ENCODE measurements at regions not wholly inside any gene's neighbourhood (a gene's known extent, or its start where the extent isn't known, plus 50 kb on each side); places are given as distances from the start of the nearest gene placed in this dataset.
A peak's percentile ranks its signal among the peaks of the same experiment; 100 is the strongest.

DNA sequence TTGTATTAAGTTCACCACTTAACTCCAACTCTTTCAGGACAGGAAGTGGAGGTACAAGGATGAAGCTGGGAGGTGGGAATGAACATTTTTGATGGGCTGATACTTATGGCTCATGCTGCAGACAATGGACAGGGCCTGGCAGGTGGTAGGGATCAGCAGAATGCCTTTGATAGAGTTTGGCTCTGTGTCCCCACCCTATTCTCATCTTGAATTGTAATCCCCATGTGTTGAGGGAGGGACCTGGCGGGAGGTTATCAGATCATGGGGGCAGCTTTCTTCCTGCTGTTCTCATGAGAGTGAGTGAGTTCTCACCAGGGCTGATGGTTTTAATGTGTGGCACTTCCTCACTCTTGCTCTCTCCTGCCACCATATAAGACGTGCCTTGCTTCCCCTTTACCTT lies 87.3 kb upstream of the PRLR start:
- Mint-ChIP-seq H3K36me3 (ENCODE audit: low read depth) (no peaks in the 10 kb centered on the region), H3K4me1 (peaks cover 28% of the 10 kb centered on the region), H3K27me3 (peaks cover 5% of the 10 kb centered on the region), H3K27ac (no peak overlapping the region), H3K4me3 (no peak overlapping the region), H3K9me3 (no peaks in the 10 kb centered on the region)
- DNase-seq (no peak), ATAC-seq (no peak)

DNA sequence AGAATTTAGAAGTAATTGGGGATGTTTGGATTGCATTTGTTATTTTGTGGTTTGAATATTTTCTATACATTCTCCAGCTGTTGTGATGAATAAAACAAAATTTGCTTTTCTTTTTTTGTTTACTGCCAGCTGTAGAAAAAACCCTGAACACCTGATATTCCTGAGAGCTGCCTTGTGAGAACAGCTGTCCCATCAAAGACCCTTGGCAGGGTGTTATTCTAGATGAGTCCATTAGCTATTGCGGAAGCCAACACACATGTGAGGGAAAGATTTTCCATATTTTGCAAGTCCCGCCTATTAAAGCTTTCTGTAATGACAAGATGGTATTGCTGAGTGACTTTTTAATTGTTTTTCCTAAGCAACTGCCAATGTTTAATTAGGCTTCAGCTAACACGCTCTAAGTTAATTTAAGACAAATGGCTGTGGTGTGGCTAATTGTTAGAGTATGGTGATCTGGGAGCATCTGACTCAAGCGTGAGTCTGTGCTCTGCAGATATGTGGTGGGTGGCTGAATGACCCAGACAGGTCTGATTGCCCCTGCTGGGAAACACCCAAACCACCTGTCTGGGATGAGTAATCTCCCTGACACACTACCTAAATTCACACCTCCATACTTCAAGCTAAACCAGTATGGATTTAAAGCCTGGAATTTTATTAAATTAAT lies 86.5 kb upstream of the PRLR start:
- Mint-ChIP-seq H3K9me3 (no peaks in the 10 kb centered on the region), H3K36me3 (ENCODE audit: low read depth) (no peaks in the 10 kb centered on the region), H3K4me3 (no peak overlapping the region), H3K27me3 (peaks cover 8% of the 10 kb centered on the region), H3K4me1 (peaks cover 28% of the 10 kb centered on the region), H3K27ac (peak overlapping the region; percentile 21)
- ATAC-seq (peak; percentile 64), DNase-seq (peak; percentile 12)

DNA sequence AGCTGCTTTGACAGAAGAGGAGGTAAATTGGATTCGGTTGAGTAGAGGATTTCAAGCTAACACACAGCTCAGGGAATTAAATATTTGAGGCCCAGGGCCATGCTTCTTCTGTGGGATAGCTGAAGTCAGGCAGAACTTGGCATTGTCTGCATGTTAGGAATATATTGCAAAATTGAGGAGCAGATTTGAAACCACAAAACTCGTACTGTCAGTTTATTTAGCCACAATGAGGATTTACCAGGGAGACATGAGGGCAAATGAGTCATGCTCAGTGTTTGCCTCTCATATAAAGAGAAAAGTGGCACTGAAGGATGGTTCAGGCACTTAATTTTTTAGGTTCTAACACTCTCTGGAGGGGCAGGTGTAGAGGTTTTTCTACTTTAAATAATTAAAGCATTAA lies 83.0 kb upstream of the PRLR start:
- Mint-ChIP-seq H3K27ac (no peak overlapping the region), H3K27me3 (peaks cover 19% of the 10 kb centered on the region), H3K36me3 (ENCODE audit: low read depth) (no peaks in the 10 kb centered on the region), H3K9me3 (no peaks in the 10 kb centered on the region), H3K4me3 (no peak overlapping the region), H3K4me1 (peaks cover 13% of the 10 kb centered on the region)
- DNase-seq = no peak
- ATAC-seq = no peak

DNA sequence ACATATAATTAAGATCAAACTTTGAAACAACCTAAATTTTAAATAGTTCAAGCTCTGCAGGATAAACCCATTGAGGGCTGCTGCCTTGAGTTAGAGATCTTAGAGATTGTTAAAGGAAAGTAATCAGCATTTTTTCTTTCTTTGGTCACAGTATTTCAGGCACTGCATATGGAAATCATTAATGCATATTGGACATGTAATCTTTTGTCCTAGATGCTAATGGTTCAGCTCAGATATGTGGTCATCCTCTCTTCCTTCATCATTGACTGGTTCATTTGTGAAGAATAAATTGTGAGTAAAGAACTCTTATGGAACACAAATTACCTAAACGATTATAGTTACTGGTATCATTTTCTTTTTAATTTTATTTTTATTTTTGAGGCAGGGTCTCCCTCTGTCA lies 82.0 kb upstream of the PRLR start:
- H3K4me3 Mint-ChIP-seq = no peak overlapping the region
- DNase-seq = no peak
- H3K9me3 Mint-ChIP-seq = no peaks in the 10 kb centered on the region
- H3K36me3 Mint-ChIP-seq (ENCODE audit: low read depth) = no peaks in the 10 kb centered on the region
- H3K4me1 Mint-ChIP-seq = peaks cover 9% of the 10 kb centered on the region
- H3K27ac Mint-ChIP-seq = no peak overlapping the region
- peaks cover 25% of the 10 kb centered on the region for H3K27me3 Mint-ChIP-seq
- no peak for ATAC-seq

DNA sequence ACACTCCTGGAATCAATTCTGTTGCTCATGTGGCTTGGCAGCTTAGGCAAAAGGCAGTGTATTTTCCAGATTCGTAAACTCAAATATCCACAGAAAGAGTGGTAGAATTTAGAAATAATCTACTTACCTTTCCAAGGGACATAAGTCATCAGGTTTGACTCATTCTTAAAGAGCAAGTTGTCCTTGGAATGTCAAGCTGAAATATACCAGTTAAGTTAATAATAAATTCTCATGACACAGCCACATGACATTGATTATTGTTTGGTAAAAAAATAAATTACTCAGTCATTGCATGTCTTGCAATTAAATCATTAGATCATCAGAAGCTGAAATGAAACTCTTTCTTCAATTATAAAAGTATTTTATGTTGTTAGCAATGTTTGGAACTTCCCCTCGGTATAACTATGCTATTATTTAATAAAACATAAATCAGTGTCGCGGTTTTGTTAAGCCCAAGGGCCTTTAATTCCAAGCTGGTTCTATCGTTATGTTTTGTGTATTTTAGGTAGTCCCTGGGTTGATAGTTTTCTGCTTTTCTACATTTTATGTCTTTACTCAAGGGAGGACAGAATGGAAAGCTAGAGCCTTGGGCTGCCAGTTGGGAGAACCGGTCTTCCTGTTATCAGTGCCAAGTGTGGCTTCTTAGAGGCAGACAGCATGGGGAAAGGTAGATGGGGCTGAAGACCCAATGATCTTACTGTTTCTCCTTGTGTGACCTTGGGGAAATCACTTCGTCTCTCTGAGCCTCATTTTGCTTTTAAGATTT lies 79.3 kb upstream of the PRLR start:
- H3K4me3 Mint-ChIP-seq = no peak overlapping the region
- no peak overlapping the region for H3K27ac Mint-ChIP-seq
- H3K9me3 Mint-ChIP-seq = no peaks in the 10 kb centered on the region
- peaks cover 29% of the 10 kb centered on the region for H3K27me3 Mint-ChIP-seq
- no peak for ATAC-seq
- no peaks in the 10 kb centered on the region for H3K4me1 Mint-ChIP-seq
- H3K36me3 Mint-ChIP-seq (ENCODE audit: low read depth) = no peaks in the 10 kb centered on the region
- no peak for DNase-seq

DNA sequence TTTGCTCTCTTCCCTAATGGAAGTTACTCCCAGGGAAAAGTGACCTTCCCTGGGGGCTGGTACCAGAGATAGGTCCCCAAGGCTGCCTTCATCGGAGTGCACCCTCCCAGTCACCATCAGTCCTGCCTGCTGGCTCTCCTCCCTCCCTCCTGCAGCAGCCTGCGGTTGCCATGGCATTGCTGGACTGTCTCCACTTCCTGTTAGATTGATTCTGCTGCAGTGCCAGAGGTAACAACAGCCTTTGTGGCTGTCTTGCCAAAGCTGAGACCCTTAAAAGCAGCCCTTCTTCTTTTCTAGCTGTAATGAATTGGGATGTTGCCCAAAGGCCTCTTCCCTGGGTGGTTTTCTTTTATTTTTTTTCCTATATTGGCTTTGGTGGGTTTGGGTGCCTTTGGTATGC lies 78.1 kb upstream of the PRLR start:
- ATAC-seq (no peak), DNase-seq (no peak)
- H3K36me3 Mint-ChIP-seq (ENCODE audit: low read depth) = no peaks in the 10 kb centered on the region
- H3K4me1 Mint-ChIP-seq = no peaks in the 10 kb centered on the region
- no peak overlapping the region for H3K27ac Mint-ChIP-seq
- H3K4me3 Mint-ChIP-seq = no peak overlapping the region
- peaks cover 26% of the 10 kb centered on the region for H3K27me3 Mint-ChIP-seq
- no peaks in the 10 kb centered on the region for H3K9me3 Mint-ChIP-seq

DNA sequence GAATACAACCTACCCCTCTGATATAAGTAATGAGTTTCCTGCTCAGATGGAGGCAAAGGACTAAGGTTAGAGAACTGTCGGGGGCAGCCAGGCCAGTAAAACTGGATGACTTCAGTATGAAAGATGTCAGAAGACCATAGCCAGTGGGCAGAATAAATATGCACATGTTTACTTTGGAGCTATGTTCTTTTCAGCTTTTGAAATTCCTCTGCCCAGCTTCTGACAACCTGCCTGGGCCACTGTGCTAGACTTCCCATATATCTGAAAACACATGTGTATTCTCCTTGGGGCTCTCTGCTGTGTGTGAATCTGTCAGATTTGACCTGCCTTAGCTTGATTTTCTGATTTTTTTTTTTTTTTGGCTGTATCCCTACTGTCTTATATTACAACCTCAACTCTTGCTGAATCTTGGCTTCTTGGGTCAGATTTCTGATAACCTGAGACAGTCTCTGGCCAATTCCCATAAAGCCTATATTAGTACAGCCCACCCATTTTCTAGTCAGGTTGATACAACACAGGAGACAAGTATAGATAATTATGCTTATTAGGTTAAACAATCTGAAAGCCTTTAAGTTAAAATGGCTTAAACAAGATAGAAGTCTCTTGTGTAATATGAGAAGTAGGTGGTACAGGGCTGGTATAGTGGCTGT lies 76.6 kb upstream of the PRLR start:
- DNase-seq (no peak), ATAC-seq (no peak)
- no peaks in the 10 kb centered on the region for H3K36me3 Mint-ChIP-seq (ENCODE audit: low read depth)
- no peak overlapping the region for H3K27ac Mint-ChIP-seq
- no peaks in the 10 kb centered on the region for H3K9me3 Mint-ChIP-seq
- H3K27me3 Mint-ChIP-seq = peaks cover 24% of the 10 kb centered on the region
- H3K4me1 Mint-ChIP-seq = no peaks in the 10 kb centered on the region
- H3K4me3 Mint-ChIP-seq = no peak overlapping the region

DNA sequence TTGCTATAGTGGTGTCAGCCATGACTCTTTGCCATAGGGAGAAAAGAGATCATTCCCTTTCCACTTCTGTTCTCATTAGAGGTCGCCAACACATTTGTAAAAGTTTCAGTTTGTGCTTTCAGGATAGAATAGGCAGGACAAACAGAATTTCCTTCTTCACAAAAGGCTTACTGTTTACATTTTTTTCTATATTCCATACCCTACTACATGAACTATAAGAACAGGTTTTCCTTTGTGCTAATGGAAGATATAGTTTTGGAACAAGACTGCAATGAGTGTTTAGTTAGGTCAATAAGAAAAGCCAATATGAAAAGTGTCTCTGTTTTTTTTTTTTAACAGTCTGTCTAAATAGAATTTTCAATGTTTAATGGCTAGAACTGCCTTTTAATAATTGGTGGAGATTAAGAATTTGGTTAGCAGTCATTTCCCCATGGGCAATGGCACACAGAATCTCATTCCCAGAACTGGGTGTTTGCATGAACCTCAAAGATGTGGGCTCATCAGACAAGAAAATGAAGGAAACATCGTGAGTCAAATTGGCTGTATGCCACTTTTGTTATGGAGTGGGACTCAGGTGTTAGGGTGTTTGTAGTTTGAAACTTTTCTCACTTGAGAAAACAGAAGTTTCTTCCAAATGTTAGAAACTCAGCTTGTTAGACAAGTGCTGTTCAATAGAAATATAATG lies 75.2 kb upstream of the PRLR start:
- DNase-seq (no peak), ATAC-seq (no peak)
- Mint-ChIP-seq H3K9me3 (no peaks in the 10 kb centered on the region), H3K4me3 (no peak overlapping the region), H3K4me1 (no peaks in the 10 kb centered on the region), H3K27me3 (peaks cover 21% of the 10 kb centered on the region), H3K36me3 (ENCODE audit: low read depth) (no peaks in the 10 kb centered on the region), H3K27ac (no peak overlapping the region)

DNA sequence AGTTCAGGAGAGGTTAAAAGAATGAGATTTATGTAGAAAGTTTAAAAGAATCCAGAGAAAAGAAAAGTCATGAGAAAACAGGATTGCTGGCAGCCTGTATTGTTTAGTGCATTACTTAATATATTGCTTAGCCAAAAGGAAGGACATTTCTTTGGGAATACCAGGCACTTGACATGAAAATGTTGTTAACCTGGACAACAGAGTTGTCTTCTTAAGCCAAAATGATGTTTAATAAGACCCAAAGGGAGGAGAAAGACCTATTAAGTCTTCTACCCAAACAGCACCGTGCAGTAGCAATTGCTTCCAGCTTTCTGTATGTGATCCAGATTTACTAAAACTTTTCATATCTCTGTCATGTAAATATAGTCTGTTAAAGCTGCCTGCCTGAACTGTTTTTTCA lies 74.0 kb upstream of the PRLR start:
- no peak for ATAC-seq
- no peaks in the 10 kb centered on the region for H3K9me3 Mint-ChIP-seq
- no peak overlapping the region for H3K27ac Mint-ChIP-seq
- no peak overlapping the region for H3K4me3 Mint-ChIP-seq
- H3K4me1 Mint-ChIP-seq = no peaks in the 10 kb centered on the region
- no peak for DNase-seq
- peaks cover 24% of the 10 kb centered on the region for H3K27me3 Mint-ChIP-seq
- no peaks in the 10 kb centered on the region for H3K36me3 Mint-ChIP-seq (ENCODE audit: low read depth)

DNA sequence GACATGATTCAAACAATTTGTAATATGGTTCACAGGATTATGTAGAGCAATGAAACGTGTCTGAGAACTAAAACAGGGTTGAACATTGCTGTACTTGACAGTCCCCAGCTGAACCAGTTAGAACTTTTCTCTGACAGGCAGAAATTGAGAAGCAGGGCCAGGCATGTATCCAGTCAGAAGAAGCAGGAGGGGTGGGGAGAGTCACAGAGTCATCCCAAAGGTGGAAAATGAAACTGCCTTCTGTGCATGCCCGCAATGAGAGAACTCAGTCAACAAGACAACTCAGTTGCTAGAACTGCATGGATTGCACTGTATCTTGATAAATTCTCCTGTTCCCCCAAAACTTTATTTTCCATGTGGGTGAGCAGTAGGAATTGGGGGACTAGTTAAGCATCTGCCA lies 72.9 kb upstream of the PRLR start:
- ATAC-seq = no peak
- H3K4me3 Mint-ChIP-seq = no peak overlapping the region
- no peak overlapping the region for H3K27ac Mint-ChIP-seq
- H3K36me3 Mint-ChIP-seq (ENCODE audit: low read depth) = no peaks in the 10 kb centered on the region
- DNase-seq = no peak
- H3K9me3 Mint-ChIP-seq = no peaks in the 10 kb centered on the region
- peaks cover 22% of the 10 kb centered on the region for H3K27me3 Mint-ChIP-seq
- no peaks in the 10 kb centered on the region for H3K4me1 Mint-ChIP-seq

DNA sequence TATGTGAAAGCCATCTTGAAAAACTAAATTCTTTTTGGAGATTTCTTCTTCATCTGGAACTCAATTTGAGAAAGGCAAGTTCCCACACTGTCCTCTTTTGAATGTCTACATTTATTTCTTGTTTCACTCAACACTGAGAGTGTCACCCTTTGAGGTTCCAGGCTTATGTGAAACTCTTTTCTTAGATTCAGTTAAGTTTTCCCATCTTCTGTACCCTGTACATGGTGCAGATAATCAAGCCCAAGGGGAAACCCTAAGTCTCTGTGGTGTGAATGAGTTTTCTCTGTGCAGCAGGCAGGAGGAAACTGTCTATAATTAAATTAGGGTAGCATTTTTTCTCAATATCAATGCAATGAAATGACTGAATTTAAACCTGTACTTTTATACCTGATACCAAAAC lies 72.3 kb upstream of the PRLR start:
- no peak overlapping the region for H3K4me3 Mint-ChIP-seq
- H3K4me1 Mint-ChIP-seq = no peaks in the 10 kb centered on the region
- no peaks in the 10 kb centered on the region for H3K9me3 Mint-ChIP-seq
- no peak overlapping the region for H3K27ac Mint-ChIP-seq
- peaks cover 21% of the 10 kb centered on the region for H3K27me3 Mint-ChIP-seq
- no peak for DNase-seq
- no peaks in the 10 kb centered on the region for H3K36me3 Mint-ChIP-seq (ENCODE audit: low read depth)
- no peak for ATAC-seq

DNA sequence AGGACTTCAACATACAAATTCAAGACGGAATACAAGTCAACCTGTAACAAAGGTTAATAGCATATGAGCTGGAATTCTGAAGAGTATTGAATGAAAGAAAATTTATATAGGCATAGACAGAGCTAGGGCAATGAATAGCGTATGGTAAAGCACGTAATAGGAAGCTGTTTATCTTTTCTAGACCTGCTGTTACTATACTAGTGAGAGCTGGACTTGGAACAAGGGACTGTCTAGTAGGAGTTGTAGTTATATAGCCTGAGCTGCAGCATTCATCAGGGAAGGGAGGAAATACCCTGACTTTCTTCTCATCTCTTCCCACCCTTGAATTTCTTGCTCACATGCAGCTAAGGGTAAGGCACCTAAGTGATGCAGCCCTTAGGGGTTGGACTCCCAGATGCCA lies 67.5 kb upstream of the PRLR start:
- Mint-ChIP-seq H3K4me1 (no peaks in the 10 kb centered on the region), H3K4me3 (no peak overlapping the region), H3K27me3 (peaks cover 18% of the 10 kb centered on the region), H3K27ac (no peak overlapping the region), H3K9me3 (peaks cover 8% of the 10 kb centered on the region), H3K36me3 (ENCODE audit: low read depth) (no peaks in the 10 kb centered on the region)
- ATAC-seq (no peak), DNase-seq (no peak)

DNA sequence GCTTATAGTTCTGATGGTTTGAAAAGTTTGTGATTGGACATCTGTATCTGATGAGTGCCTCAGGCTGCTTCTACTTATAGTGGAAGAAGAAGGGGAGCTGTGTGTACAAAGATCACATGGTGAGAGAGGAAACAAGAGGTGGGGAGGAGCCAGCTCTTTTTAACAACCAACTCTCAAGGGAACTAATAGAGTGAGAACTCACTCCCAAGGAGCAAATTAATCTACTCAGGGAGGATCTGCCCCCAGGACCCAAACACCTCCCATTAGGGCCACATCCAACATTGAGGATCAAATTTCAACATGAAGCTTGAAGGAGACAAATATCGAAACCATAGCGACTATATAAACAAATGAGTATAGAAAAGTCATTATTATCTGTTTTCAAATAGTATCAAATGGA lies 64.7 kb upstream of the PRLR start:
- no peaks in the 10 kb centered on the region for H3K4me1 Mint-ChIP-seq
- H3K27me3 Mint-ChIP-seq = peaks cover 12% of the 10 kb centered on the region
- peaks cover 15% of the 10 kb centered on the region for H3K9me3 Mint-ChIP-seq
- H3K27ac Mint-ChIP-seq = no peak overlapping the region
- H3K4me3 Mint-ChIP-seq = no peak overlapping the region
- H3K36me3 Mint-ChIP-seq (ENCODE audit: low read depth) = no peaks in the 10 kb centered on the region
- ATAC-seq (no peak), DNase-seq (no peak)

DNA sequence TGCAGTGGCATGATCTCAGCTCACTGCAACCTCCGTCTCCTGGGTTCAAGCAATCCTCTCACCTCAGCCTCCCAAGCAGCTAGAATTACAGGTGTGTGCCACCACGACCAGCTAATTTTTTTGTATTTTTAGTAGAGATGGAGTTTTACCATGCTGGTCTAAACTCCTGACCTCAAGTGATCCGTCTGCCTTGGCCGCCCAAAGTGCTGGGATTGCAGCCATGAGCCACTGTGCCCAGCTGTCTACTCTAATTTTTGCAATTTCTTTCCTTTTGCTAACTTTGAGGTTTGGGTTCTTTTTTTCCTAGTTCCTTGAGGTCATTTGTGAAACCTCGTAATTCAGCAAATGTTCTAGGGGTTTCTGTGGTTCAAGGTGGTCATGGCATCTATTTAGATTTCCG lies 63.7 kb upstream of the PRLR start:
- H3K4me3 Mint-ChIP-seq = no peak overlapping the region
- H3K36me3 Mint-ChIP-seq (ENCODE audit: low read depth) = no peaks in the 10 kb centered on the region
- H3K9me3 Mint-ChIP-seq = peaks cover 15% of the 10 kb centered on the region

DNA sequence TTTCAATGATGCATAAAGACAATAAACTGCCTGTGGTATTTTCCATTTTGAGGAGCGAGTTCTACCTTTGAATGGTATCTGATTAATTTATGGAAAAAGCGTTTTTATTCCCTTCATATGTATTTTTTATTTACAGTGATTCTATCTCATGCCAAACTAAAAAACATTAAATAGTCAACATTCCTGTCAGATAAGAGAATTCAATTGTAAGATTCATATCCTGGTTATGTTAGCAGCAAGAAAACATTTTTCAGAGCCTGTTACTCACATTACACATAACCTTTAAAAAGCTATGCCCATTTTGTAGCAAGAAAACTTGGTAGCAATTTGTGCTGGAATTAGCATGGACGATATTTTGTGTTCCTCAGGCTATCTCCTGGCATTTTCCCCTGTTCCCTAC lies 55.1 kb upstream of the PRLR start:
- H3K4me3 Mint-ChIP-seq = no peak overlapping the region
- H3K27ac Mint-ChIP-seq = no peak overlapping the region
- no peaks in the 10 kb centered on the region for H3K4me1 Mint-ChIP-seq
- H3K27me3 Mint-ChIP-seq = peaks cover 2% of the 10 kb centered on the region
- H3K9me3 Mint-ChIP-seq = peaks cover 3% of the 10 kb centered on the region
- ATAC-seq (no peak), DNase-seq (no peak)
- no peaks in the 10 kb centered on the region for H3K36me3 Mint-ChIP-seq (ENCODE audit: low read depth)

More for the DNA sequence above, 63.7 kb upstream of the PRLR start:
- no peak for DNase-seq
- H3K27ac Mint-ChIP-seq = no peak overlapping the region
- no peaks in the 10 kb centered on the region for H3K4me1 Mint-ChIP-seq
- ATAC-seq = no peak
- H3K27me3 Mint-ChIP-seq = peaks cover 9% of the 10 kb centered on the region

Measured in activated naive CD8-positive, alpha-beta T cell treated with anti-CD3 and anti-CD28 coated beads, Interleukin-2, amount 50 U/mL, for 24 hours (primary cell).